GM19463 (cell line): ENCODE measurements at regions not wholly inside any gene's neighbourhood (a gene's known extent, or its start where the extent isn't known, plus 50 kb on each side); places are given as distances from the start of the nearest gene placed in this dataset.

ENCODE experiments used
- ATAC-seq: cut with Tn5 transposase; IDR thresholded peaks from one replicate; pipeline ENCODE4 v1.9.1; 2021; ENCODE audit warnings: mild to moderate bottlenecking, moderate library complexity; ENCODE audit not compliant: unreplicated experiment

DNA sequence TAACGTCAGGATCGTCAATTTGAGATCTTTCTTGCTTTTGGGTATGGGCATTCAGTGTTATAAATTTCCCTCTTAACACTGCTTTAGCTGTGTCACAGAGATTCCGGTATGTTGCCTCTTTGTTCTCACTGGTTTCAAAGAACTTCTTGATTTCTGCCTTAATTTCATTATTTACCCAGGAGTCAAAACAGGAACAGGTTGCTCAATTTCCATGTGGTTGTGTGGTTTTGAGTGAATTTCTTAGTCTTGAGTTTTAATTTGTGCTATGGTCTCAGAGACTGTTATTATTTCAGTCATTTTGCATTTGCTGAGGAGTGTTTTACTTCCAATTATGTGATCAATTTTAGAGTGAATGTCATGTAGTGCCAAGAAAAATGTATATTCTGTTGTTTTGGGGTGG is 153.1 kb downstream of the PCDH17 start:
- no peak for ATAC-seq

DNA sequence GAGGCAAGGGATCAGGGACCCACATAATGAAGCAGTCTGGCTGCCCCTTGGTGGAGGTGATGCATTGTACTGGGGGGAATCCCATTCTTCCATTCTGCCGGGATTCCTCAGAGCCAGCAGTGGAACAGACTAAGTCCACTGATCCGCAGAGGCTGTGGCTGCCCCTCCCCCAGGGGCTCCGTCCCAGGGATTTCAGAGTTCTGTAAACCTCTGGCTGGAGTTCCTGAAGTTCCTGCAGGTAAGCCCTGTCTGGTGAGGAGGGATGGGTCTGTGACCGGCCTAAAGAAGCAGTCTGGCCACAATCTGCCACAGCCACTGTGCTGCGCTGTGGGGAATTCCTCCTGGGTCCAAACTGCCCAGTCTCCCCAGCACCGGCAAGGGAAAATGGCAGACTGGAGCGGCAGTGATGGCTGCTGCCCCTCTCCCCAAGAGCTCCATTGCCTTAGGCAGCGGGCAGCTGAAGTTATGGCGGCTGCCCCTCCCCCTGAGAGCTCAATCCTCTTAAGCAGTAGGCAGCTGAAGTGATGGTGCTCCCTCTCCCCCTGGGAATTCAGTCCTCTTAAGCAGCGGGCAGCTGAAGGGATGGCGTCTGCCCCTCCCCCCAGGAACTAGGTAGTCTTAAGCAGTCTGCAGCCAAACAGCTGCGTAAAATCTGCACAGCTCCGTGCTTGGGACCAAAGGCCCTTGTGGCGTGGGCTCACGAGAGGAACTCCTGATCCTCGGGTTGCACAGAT is 155.7 kb downstream of the PCDH17 start:
- ATAC-seq, result no peak

DNA sequence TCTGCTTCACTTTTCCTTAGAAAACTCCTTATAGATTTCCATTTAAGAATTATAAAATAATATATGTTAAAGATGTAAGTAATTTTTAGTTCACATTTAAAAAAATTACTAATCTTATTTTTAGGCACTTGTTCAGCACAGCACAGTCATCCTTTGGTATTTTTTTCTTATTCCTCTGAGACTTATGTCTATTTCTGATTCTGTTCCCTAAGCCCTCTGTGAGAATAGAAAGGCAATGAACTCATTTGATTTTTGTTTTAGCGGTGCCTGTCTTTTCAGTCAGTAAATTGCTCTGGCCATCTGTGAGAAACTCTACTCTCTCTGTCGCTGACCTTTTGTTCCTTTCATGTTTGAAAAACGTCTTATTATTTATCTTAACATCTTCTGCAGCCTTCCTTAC is 168.1 kb downstream of the PCDH17 start:
- no peak for ATAC-seq

DNA sequence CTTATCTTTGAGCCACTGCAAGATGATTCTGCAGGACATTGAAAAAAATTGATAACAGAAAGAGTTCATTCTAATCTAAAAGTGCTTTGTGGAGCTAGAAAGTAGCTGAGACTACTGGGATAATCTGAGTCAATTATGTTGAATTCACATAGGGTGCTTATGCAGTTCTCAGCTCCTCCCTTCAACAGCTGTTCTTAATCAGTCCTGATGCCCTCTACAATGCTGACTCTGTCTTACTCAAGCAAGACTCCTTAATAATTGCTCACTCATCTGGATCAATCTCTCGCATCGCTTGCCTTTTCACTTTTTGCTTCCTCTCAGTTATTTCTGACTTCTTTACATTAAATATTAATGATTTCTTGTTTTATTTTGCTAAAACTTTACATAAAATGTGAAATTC is 182.1 kb downstream of the PCDH17 start:
- ATAC-seq, result no peak

DNA sequence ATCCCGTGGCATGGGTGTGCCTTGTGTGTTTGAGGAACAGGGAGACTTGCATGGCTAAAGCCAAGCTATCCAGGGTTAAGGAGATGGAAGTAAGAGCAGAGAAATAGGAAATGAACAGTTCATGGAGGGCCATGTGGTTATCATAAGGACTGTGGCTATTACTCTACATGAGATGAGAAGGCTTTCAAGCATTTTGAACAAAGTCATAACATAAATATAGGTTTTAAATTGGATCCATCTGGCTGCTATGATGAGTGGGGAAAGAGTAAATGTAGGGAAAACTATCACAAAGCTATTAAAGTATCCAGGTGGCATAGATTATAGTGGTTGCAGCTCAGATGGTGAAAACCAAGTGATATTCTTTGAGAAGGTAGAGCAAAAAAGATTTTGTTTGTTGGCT is 184.1 kb downstream of the PCDH17 start:
- ATAC-seq, result no peak

DNA sequence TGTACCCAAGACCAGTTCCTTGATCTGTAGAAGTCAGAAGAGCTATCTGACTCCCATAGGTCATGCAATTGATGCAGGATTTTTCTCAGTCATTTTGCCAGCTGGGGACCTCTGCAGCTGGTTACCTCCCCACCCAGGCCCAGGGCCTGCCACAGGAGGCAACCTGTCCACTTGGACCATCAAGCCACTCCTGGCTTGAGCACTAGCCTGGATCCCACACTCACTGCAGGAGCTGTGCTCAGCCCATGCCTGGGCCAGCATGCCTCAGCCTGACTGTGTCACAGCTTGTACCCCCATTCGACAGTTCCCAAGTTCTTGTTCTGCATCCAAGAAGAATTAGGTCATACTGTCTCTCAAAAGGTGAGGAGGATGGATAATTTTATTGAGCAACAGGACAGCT is 189.4 kb downstream of the PCDH17 start:
- no peak for ATAC-seq

DNA sequence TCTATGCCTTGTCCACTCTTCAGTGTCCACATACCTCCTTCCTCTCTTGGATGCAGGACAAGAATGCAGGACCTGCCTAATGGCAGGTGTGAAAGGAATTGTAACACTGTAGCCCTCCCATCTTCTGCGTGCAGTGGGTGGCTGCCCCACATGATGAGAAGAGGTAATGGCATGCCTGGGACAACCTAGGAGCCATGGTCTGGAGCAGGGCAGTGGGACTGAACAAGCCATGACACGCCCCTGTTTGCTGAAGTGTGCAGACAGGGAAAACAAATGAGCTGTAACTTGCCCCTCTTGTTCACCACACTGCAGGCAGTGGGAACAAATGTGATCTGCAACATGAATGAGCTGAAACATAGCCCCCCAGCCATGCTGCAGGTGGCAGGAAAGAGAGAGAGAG is 192.2 kb downstream of the PCDH17 start:
- ATAC-seq, result no peak

DNA sequence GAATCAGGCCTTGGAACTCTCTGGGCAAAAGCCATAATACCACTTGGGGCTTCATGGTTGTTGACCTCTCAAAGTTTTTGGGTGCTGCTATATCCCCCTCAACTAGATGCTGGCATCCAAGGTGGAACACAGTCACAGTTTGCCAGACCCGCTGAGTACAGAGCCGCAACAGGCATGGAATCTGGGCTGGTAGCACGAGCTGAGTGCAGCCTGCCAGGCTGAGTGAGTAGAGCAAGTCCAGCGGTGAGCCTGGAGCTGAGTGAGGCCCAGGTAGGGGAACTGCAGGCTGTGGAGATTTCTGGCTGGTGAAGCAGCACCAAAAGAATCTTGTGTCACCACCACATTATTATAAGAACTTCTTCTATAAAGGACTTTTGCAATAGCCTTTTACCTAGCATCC is 192.6 kb downstream of the PCDH17 start:
- ATAC-seq, result no peak

DNA sequence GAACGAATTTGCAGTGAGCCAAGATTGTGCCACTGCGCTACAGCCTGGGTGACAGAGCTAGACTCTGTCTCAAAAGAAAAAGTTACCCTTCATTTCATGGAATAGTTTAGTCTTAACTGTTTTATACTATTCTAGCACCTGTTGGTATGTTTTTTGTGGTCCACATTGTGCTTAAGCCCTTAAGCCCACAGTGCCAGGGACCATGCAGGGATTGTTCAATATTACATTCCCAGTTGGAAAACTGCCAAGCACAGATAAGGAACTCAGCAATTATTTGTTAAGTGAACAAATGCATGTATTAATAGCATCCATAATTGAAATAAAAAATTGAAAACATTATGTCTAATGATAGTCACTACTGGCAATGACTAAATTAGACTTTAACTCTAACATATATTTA is 193.5 kb downstream of the PCDH17 start:
- no peak for ATAC-seq

DNA sequence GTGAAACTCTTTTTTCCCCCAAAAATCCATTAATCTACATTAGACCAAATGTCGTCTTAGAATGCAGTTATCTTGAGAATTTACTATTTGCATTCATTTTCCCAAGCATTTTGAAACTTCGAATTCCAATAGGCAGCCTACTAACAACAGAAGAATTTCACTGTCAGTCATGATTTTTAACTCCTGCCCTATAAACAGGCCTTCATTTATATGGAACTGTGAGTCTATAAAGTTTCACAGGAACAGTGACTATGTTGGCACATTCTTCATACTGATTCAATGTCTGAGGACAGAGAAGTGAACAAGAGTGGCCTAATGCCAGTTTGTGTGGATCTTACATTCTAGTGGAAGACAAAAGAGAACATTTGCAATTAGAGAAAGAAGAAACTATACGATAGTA is 198.0 kb downstream of the PCDH17 start:
- ATAC-seq, result no peak

DNA sequence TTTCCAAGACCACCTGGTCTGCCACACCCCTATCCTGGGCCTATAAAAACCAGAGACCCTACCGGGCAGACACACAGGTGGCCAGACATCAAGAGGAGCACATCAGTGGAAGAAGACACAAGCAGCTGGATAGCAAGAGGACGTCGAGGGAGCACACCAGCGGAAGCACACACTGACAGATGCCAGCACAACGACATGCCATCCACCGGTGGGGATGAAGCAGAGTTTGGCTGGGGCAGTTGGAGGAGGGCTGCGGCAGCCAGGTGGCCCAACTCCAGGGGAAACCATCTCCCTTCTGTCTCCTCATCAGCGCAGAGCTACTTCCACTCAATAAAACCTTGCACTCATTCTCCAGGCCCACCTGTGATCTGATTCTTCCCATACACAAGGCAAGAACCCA is 200.6 kb downstream of the PCDH17 start:
- no peak for ATAC-seq

DNA sequence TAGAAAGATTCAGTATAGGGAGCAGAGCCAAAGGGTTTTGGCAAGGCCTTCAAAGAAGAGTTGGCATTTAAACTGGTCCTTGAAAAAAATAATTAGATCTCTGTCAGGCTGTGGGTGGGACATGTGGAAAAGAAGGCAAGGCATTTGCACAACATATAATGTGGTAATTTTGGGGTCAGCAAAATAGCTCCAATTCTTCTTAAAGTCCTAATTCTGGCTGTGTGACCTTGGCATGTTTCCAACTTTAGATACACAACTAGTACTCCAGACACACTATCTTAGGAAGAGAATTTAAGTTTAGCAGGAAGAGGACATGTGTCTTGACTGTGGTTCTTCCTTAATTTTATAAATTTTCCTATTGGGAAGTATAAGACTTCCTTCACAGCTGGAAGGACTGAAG is 206.3 kb downstream of the PCDH17 start:
- no peak for ATAC-seq

DNA sequence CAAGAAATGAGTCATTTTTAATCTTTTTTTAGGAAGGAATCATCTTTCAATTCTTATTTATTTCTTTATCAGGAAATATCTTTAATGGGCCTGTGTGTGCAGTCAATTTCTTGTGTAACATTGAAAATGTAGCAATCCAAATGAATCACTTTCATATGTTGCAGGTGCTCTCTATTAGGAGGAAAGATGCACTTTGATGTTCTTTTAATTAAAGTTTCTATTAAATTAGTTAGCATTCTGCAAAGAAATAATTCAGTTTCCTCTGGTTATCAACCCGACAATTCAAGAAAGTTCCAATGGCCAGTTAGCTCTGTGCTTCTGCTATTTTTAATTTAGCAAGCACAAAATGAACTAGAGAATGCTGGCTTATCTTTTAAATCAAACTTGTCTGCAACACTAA is 212.0 kb downstream of the PCDH17 start:
- ATAC-seq, result no peak

DNA sequence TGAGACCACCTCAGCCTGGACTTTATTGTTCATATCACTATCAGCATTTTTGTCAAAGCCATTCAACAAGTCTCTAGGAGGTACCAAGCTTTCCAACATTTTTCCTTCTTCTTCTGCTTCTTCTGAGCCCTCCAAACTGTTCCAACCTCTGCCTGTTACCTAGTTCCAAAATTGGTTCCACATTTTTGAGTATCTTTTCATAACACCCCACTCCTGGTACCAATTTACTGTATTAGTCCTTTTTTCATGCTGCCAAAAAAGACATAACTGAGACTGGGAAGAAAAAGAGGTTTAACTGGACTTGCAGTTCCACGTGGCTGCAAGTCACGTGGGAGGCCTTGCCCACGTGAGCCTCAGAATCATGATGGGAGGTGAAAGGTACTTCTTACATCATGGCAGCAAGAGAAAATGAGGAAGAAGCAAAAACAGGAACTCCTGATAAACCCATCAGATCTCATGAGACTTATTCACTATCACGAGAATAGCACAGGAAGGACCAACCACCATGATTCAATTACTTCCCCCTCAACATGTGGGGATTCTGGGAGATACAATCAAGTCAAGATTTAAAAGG is 215.1 kb downstream of the PCDH17 start:
- ATAC-seq, result no peak

DNA sequence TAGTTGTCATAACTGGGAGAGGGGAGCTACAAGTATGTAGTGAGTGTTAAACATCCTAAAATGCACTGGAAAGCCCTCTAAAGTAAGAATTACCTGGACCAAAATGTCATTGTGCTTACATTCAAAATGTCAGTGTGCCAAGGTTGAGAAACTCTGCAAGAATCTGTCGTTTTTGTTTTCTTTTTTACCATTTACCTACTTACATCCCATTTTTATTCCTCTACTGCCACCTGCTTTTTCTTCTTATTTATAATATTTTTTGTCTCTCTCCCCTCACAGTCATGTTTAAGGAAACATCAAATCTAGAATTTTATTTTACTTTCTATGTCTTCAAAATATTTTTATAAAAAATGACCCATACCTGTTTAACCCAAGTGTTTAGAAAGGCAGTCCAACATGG is 226.4 kb downstream of the PCDH17 start:
- no peak for ATAC-seq

DNA sequence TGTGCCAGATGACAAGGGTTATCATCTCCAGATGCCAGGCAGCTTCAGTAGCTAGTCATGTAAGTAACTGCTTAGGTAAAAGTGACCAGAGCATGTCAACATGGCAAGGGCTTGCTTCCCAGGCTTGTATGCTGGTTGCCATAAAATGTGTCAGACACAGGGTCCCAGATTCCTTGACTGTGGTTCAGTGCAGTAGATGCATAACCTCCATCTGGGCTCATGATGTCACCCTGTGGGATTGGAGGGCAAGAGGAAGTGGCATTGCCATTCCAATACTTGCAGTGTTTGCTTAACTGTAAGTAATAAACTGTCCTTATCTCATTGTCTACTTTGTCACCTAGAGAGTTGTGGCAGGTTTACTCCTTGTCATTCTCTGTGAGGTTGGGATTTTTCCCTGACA is 226.8 kb downstream of the PCDH17 start:
- no peak for ATAC-seq

DNA sequence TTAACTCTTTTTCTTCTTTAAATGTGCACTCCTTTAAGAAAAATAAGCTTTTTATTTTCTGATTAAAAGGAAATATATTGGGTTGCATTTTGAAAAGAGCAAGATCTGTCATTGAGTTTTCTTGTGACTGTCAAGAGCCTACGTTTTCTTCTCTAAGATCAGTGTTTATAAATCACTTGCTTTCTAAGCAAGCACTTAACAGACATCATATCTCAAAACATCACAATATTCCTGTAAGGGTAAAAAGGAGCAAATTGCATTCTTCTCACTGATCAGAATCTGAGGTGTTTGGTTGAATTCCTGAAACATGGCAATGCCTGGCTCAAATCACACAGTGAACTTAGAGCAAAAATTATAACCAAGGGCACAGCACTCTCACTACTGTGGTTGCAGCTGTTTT is 231.3 kb downstream of the PCDH17 start:
- ATAC-seq, result no peak

DNA sequence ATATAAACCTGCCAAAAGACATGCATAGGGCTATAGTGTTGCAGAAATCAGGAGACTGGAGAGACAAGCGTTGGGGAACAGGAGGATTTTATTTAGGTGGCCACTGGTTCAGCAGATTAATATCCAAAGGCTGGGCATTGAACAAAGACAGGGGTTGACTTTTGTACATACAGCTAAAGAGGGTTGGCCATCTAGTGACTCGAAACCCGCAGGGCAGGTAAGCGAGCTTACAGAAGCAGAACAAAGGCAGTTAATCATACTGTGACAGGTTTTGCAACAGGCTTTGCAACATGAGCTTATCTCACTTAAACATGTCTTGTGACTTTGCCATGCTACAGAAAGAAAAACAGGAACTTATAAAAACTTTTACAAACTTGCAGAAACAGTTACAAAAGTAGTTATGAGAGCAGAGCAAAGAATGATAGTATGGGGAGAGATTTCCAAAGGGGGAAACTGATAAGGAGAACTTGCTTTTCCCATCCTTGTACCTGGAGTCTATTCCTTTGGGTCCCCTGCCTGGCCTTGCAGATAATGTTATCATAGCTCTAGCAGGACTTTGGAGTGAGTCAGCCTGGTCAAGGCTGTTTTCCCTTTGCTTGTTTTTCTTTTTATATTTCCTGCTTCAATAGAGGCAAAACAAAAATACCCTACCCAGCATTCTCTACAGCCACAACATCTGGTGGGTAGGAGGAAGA is 234.2 kb downstream of the PCDH17 start:
- ATAC-seq, result no peak

DNA sequence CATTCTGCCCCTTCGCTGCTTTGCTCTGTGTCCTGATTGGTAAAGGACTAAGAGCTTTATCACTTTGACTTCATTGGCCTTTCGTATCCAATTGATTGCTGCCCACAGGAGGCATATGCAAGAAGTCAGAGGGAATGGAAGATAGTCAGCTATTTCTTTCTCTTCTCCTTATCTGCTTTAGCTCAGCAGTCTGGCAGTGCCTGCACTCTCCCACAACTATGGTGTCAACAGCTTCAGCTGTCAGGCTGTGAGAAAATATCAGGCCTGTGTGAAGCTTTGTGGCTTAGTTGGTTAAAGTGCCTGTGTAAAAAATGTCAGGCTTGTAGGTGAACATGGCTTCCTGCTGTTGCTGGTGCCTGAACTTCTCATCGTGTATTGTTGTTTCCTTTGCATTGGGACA is 243.0 kb downstream of the PCDH17 start:
- ATAC-seq, result no peak

DNA sequence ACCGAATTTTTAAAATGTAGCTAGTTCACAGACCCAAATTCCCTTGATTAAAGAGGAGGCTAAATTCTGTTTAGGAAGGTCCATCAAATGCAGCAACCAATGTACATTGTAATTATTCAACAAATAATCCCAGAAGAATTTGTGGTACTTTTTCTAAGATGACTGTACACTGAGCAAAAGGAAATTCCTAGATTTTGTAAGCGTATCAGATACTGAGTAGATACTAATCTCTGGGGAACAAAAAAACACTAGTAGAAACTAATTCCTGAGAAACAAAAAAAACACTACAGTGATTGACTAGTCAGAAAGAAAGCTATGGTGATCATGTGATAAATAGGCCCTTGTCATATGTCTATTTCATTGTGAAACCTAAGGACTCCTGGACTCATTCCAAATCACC is 246.1 kb downstream of the PCDH17 start:
- ATAC-seq, result no peak

DNA sequence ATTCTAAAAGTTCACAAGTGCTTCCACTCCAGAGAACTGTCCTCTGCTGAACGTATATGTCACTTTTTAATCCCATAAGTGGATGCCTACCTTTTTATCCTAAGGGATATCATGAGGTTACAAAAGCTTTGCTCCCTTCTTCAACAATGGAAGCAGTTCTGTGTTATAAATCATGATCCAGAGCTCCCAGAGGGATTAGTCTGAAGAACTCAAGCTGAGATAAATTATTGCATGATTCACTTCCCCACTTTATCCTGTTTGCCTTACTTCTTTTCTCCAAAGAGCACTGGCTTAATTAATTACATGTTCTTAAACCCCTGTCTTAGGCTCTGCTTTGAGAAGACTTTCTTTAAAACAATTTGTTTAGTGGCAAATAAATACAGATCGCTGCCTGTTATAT is 246.7 kb downstream of the PCDH17 start:
- no peak for ATAC-seq

DNA sequence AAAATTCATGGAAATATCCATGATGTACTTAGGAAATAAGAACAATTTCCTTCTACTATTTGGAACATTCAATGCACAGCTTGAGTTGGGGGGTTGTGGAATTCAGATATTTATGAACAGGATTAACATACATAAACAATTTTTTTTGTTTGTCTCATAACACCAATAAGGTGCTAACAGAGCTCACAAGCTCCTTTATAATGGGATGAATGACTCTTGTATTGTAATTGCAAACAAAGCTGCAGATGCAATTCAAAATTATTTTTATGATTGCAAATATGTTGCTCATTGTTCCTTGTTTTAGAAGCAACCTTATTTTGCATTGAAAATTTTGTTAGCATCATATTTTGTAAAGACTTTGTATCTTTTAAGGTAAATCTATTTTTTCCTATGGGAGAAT is 265.7 kb downstream of the PCDH17 start:
- no peak for ATAC-seq

DNA sequence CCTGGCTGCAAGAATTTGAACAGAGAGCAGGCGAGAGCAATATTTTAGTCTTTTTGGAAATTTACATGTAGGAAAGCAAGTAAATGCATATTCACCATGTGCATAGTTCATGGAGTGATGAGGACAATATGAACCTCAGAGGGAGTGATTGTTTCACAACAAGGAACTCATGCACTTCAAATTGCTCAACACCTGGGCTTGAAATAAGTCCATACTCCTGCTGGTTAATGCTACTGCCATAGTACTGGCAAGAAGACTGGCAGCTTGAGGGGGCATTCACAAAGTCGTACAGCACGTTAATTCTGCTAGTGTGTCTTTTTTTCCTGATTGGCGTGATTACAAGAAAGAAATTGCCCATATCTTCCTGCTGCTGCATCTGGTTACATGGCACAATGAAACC is 267.6 kb downstream of the PCDH17 start:
- ATAC-seq, result no peak
